Urothelium cell line (cell line): ENCODE measurements at regions not wholly inside any gene's neighbourhood (a gene's known extent, or its start where the extent isn't known, plus 50 kb on each side); places are given as distances from the start of the nearest gene placed in this dataset.

ENCODE experiments used
- DNase-seq: peaks from one replicate; pipeline ENCODE4 v3.0.0; 2011; ENCODE audit warnings: low spot score, mixed read lengths
- FAIRE-seq: peaks from 2 replicates; lab custom pipeline; 2011; peaks lifted over from hg19 to GRCh38; lab: Jason Lieb, UNC

DNA sequence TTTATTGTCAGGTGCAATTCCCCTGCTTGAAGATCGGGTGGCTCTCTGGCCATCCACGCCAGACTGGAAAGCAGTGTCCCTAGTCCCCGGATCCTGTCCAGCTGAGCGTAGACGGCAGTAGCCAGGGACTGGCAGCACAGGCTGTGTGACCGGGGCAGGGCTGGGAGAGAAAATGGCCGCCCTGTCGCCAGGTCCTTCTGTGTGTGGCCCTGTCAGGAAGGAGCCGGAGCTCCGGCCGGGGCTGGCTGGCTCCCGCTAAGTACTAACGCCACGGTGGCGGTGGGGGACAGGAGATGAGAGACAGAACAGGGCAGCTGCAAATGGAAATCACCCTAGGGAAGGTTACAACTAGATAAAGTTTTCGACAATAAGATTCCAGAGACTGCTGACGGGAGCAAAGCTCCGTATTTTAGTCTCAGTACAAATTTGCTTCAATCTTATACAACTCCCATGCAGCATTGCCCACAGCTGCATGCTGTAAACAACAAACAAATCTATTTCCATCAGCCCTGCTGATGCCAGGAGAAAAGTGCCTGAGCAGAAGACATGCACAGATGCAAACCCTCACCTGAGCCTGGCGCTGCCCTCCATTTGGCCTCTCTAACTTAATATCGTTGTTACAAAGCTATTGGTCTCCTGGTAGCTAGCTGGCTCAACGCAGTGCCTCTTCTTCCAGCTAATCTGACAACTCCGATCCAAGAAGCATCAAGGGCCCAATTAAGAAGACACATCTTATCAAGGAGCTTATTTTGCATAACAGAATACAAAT is 253.0 kb downstream of the TSHZ3 start:
- DNase-seq (no peak), FAIRE-seq (peak; percentile 37)

DNA sequence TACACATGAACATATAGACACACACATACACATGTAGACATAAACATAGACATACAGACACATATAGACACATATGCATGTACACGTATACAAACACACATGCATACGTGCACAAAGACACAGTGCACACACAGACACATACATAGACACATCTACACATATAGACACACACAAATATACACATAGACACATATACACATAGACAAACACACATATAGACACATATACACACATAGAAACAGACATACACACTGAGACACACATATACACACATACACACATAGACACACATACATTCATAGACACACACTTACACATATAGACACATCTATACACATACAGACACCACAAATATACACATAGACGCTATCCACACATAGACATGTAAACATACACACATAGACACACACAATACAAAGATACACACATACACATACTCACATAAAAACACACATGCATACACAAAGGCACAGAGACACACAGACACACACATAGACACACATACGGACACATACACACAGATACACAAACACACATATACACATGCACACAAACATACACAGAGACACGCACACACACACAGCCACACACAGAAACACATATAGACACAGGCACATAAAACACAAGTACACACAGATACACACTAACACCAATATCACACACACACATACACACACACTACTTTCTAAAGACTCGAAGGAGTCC is 254.0 kb downstream of the TSHZ3 start:
- no peak for DNase-seq
- peak; percentile 98 for FAIRE-seq

DNA sequence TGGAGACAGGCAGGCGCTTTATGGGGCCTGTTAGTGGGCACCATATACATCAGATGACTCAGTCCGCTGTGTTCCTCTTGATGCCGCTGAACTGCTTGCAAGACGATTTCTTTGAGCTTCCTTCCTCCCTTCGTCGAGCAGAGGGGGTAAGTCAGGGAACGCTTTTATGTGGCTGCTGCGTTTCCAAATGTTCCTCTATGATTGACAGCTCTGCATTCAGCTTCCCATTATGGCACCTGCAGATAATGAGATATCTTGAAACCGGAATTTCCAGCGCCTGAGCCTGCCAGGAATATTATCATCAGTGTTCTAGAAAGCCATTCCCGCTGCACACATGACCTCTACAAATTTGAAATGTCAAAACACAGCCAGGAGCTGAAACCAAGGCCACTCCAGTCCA is 257.0 kb downstream of the TSHZ3 start:
- no peak for DNase-seq
- FAIRE-seq, result no peak

DNA sequence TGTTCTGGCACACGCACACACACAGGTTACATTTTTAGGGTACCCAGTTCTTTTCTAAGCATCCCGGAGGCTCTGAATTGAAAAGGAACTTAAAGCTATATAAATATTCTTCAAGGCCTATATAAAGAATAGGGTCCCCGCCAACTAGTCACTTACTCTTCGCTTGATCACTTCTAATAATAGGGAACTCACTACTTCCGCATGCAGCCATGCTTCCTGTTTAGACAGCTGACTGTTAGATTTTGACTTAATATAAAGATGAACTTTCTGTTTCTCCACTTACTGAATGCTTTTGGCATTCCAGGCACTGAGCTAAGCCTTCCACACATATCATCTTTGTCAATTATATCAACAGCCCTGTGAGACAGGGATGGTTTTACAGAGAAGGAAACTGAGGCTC is 259.6 kb downstream of the TSHZ3 start:
- no peak for FAIRE-seq

DNA sequence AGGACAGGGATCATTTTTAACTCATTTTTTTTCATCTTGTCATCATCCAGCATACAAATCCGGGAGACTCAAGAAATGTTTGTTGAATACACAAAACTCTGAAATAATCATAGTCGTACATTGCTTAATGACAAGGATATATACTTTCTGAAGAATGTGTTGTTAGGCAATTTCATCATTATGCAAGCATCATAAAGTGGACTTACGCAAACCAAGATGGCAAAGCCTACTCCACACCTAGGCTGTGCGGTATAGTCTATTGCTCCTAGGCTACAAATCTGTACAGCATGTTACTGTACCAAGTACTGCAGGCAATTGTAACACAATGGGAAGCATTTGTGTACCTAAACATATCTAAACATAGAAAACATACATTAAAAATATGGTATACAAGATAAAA is 264.1 kb downstream of the TSHZ3 start:
- DNase-seq, result no peak
- no peak for FAIRE-seq

More for the DNA sequence above, 259.6 kb downstream of the TSHZ3 start:
- no peak for DNase-seq

DNA sequence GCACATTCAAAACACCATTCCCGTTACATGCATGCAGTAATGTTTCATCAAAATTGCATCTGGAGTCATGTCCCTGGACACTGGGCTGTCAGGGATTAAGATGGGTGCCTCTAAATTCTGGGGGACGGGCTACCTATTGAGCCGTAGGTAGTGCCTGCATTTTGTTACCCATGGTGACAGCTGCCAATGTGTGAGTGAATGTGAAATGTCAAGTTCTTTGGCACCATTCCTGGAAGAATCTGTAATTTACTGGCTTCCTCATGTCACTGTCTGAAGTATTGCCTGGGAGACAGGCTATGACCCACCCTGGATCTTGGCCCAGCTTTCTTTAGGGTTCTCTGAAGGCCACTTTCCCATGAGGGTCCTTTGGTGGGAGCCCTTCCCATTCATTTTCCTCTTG is 266.1 kb downstream of the TSHZ3 start:
- FAIRE-seq, result no peak
- no peak for DNase-seq

DNA sequence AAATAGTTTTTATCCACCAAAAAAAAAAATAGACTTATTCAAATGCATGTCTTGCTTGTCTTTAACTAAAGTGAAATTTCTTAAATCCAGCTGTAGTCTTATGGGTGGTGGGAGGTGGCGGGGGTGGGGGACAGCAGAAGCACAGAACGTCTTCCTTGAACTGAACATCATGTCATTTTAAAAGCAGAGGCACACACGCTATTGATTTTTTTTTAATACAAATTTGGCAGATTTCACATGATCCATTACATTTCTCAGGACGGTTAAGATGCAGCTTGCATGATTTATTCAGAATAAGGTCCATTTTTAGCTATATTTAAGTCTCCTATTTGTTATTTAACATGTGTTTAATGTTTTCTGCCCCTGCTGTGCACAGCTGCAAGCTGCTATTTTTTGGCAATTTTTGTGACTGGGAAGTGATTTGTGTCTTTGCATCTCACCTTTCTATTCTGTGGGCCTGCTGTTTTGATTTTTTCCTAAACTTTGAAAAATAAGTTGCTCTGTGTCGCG is 274.0 kb downstream of the TSHZ3 start:
- DNase-seq, result no peak
- FAIRE-seq, result no peak

DNA sequence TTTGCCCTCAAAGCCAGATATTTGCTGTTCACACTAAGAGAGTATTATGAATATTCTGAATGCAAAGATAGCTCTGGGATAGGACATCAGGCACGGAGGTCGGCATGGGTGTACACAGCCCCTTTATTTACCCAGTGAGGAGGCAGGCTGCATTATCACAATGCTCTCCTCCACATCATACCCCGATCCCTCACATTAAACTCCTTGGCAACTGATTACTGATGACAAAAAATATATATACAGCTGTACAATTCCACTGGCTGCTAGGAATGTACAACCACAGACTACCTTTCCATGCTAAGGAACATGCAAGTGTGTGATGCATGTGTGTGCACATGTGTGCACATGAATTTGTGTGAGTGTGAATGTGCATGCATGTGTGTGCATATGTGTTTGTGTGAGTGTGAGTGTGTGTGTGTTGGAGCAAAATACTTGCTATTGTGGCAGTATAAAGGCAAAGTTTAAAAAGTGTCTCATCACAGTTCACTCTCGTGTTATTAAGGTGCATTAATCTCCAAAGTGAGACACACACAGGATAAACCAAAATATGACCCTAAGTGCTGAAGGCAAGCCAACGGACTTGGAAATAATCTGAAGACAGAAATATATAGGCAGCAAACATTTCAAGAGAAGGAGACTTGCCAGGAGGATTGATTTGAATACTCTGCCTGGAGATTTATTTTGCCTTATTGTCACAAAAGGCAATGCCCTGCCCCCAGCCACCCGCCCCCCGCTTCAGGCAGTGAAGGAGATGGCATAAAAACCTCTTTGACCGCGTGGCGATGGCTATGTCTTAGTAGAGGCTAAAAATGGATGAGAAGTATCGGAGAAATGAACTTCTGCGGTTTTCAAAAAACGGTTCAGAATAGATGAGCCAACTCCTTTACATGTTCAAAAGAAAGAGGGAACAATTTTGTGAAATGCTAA is 274.8 kb downstream of the TSHZ3 start:
- DNase-seq, result no peak
- FAIRE-seq, result peak; percentile 75

DNA sequence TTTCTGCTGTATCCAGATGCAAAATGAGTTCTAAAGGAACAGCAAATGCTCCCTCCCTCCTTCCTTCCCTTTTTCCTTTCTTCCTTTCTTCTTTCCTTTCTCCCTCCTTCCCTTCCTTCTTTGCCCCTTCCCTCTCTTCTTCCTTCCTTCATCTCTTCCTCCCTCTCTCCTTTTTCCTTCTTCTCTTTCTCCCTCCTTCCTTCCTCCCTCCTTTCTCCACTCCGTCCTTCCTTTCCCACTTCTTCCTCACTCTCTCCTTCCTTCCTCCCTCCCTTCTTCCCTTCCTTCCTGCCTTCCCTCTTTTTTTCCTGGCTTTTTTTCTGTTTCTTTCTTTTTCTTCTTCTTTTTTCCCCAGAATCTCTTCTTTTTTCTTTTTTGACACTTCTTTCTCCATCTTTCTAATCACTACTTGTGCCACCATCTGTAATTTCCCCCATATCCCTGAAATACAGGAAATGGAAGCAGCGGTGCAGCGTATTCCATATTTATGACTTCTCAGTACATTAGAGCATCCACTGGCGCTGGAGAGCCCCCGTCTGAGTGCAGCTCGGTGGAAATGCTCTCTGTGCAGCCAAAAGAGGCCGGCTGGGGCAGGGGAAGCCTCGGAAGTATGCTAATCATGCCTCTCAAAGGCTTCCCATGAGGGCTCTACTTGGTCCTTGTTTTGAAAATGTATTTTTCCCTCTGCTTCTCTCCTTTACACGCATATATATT is 275.6 kb downstream of the TSHZ3 start:
- no peak for FAIRE-seq

DNA sequence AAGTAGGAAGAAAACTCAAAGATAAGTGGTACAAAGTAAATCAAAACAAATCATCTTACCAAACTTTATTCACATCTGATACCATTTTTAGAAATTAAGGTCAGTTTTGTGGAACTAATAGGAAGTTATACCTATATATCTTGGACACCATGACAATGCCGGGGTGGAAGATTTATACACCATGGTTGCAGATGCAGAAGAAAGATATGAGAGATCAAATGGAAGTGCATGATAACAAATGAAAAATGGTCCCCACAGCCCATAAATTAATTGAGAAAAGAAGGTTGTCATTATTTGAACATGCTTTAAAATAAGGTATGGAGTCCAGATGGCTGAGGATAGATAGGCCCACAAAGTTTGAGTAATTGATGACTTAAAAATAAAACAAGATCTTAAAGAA is 276.8 kb downstream of the TSHZ3 start:
- FAIRE-seq (no peak), DNase-seq (no peak)

More for the DNA sequence above, 275.6 kb downstream of the TSHZ3 start:
- no peak for DNase-seq

DNA sequence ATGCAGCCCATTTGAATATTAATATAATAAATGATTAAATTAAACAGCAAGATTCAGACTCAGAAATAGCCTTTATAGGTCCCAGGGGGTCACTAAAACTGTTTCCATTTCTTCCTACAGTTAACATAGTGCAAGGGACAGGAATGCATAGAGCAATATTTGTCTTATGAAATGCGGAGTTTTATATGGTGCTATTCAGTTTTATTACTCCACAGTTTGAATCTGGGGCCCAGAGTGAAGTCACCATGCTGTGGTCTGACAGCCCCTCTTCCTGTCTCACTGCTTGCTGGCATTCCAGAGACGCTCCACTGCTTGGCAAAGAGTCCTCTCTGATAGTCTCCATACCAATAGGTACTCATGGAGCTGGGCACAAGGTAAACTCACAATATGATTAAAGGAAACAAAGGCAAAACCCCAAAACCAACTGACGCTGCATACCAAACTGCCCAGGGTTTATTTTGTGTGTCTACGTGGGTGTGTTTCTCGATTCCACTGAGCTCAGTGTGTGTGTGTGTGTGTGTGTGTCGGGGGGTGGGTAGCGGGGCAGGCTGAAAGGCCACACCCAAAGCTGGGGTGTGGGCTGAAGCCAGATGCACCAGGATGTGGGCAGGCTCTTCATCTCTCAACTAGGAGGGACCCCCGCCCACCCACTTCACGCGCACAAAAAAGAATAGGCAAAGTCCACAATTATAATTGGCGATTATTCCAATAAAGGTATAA is 277.9 kb downstream of the TSHZ3 start:
- FAIRE-seq (no peak), DNase-seq (peak; percentile 28)

DNA sequence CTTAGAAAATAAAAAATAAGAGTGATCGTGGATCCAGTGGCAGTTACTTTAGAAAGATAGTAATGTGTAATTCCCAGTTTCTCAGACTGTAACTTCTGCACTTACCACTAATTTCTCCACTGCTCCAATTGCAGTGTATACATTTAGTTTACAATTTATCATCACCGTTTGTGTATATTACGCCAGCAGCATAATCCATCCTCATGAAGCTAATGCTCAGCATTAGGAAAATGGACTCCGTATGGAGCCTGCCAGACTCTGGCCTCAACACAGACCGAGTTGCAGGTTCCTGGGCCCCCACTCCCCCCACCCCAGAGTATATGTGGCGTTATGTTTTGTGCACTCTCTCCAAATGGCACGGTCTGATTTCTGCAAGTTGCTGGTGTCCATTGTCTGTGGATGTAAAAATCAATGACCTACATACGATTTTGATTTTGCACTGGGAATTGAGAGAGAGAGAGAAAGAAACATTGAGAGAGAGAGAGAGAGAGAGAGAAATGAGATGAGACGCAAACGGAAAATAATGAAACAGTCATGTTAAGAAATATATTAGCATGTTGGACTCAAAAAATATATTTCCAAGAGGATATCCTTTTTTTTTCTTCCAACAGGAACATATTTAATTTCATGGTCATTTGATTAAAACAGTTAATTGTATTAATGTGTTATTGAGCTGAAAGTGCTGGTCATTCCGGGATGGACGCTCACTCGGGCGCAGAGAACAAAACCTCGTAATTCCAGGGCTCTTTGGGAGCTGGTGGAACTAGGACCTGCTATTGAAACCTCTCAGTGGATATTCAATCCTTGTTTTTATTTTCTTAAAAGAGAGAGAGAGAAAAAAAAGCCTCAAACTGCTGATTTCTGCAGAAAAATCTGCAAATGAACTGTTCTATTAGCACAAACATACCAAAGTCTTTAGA is 278.8 kb downstream of the TSHZ3 start:
- no peak for DNase-seq
- FAIRE-seq, result no peak

DNA sequence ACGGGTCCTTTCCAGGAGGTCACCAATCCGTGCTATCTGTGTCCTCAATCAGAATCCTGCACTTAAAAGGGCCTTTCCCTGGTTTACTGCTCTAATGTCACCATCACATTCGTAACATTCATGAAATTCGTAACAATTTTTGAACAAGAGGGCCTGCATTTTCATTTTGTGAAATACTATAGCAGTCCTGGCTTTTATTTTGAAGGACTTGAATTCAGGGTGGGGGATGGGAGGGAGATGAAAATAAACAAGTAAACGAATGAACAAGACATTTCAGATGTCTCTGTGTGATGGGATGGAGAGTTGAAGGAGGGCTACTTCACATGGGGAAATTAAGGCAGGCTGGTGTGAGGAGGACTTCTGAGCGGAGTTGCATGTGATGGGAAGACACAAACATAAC is 281.0 kb downstream of the TSHZ3 start:
- DNase-seq, result no peak
- no peak for FAIRE-seq

DNA sequence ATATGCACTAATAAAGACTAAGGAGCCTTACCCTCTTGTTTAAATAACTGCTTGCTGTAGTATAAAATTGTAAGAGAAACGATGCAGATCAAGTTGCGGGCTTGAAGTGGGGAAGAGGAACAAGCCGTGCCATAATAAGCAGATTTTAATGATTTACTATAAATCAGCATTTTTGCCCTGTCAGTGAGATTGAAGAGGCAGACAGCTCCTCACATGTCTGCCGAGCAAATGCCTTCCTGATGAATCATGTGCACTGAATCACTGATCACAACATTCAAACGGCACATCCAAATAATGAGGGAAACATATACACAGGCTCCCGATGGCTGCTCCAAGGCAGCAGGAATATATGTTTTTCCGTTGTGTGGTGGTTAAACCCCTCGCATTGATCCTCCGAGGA is 282.9 kb downstream of the TSHZ3 start:
- DNase-seq (peak; percentile 88), FAIRE-seq (peak; percentile 85)

DNA sequence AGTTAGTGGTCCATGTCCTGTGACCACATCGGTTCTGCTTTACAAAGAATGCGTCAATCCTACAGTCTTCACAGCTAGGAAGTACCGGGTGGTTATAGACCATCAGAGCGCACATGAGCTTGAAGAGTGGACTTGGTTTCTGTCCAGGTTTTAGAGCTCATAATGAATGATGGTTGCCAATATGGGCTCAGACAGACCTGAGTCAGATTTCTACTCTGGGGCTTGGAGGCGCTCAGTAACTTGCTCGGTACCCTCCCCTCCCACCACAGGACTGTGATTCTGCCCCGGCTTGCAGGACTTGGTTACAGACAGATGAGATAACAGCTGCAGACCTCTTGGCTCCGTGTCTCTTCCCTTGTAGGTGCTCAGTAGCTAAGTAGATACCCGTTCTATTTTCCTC is 284.7 kb downstream of the TSHZ3 start:
- DNase-seq (no peak), FAIRE-seq (no peak)

DNA sequence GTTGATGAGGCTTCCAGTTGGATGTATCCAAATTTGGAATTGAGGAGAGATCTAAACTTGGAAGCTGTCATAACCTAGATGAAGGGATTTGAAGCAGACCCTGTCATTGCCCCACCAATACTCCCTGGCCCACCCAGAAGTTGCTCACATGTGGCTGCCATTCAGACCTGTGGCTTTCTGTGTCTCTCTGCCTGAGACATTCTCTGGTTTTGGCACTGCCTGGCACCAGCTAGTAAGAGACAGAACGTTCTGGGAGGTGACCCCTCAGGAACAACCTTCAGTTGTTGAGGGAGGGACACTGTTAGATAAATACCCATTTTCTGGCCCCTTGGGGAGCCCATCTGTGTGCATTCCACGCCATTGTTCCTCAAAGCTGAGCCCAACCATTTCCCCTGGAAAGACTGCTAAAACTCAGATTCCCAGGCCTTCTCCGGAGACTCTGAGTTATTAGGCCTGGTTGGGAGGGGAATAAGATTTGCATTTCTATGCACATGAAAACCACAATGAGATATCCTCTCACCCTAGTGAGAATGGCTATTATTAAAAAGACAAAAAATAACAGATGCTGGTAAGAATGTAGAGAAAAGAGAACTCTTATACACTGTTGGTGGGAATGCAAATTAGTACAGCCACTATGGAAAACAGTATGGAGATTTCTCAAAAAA is 290.4 kb downstream of the TSHZ3 start:
- FAIRE-seq, result no peak

DNA sequence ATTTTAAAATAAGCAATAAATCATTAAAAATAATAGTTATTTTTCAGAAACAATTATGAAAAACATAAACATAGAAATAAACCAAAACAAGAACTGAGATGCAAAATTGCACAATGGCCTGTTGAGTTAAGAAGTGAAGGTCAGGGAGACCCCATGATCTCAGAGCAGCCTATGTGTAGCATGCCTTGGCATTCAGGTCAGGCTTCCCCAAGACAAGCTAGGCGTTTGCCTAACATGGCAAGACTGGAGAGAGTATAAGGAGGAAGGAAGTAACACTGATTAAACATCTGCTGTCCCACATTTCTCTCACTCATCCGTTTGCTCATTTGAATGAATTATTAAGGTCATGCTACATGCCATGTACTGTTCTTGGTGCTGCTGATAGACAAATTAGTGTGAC is 291.8 kb downstream of the TSHZ3 start:
- FAIRE-seq, result no peak
- DNase-seq, result no peak

More for the DNA sequence above, 290.4 kb downstream of the TSHZ3 start:
- DNase-seq, result no peak

DNA sequence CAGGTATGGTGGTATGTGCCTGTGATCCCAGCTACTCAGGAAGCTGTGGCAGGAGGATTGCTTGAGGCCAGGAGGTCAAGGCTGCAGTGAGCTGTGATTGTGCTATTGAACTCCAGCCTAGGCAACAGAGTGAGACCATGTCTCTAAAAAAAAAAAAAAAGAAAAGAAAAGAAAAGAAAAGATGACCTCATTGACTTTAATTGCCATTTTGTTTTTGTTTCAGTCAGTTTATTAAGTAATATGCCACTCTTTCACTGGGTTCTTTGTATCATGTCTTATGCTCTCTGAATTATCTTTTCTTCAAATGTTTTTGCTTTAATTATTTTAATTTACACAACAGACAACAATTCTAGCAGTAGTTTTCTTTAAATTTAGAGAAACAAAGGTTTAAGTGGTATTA is 293.8 kb downstream of the TSHZ3 start:
- FAIRE-seq (no peak), DNase-seq (no peak)
